Lung (tissue), 11 donors: ENCODE measurements at regions not wholly inside any gene's neighbourhood (a gene's known extent, or its start where the extent isn't known, plus 50 kb on each side); places are given as distances from the start of the nearest gene placed in this dataset.

Experiments
- ATAC-seq: fragments of 200-7000 bp; cut with Tn5 transposase; one replicate; pipeline ENCODE4 v1.9.1; 2020; ENCODE audit warnings: moderate number of reproducible peaks; ENCODE audit not compliant: insufficient read depth, low FRiP score
- DNase-seq, 3 donors: peaks; one replicate each; pipeline ENCODE4 v3.0.0-alpha.2; 2013 to 2017
- H3K27ac ChIP-seq, 2 donors: one replicate each; pipeline ENCODE4 v1.5.1; 2013; ENCODE audit warnings: mild to moderate bottlenecking in 2 of 2, moderate library complexity in 2 of 2, control low read depth in 1 of 2, inconsistent platforms in 1 of 2, low read depth in 1 of 2, low read length in 1 of 2
- H3K27me3 ChIP-seq, 3 donors: one replicate each; pipeline ENCODE4 v1.5.1; 2013; ENCODE audit warnings: low read length in 2 of 3; ENCODE audit not compliant: control insufficient read depth in 3 of 3, insufficient read depth in 3 of 3
- H3K36me3 ChIP-seq, 4 donors: one replicate each; pipeline ENCODE4 v1.5.1; 2013; ENCODE audit warnings: low read length in 4 of 4, mild to moderate bottlenecking in 1 of 4, moderate library complexity in 1 of 4; ENCODE audit not compliant: control insufficient read depth in 4 of 4, insufficient read depth in 4 of 4
- H3K4me1 ChIP-seq, 5 donors: one replicate each; pipeline ENCODE4 v1.5.1; 2013; ENCODE audit warnings: low read length in 5 of 5, mild to moderate bottlenecking in 2 of 5, moderate library complexity in 1 of 5; ENCODE audit not compliant: control insufficient read depth in 5 of 5, insufficient read depth in 5 of 5
- H3K4me3 ChIP-seq: one replicate; pipeline ENCODE4 v1.5.1; 2013; ENCODE audit warnings: mild to moderate bottlenecking, control low read depth, moderate library complexity
- H3K9ac ChIP-seq, 2 donors: one replicate each; pipeline ENCODE4 v1.5.1; 2013; ENCODE audit warnings: low read length in 2 of 2, control low read depth in 1 of 2; ENCODE audit not compliant: insufficient read depth in 1 of 2
- H3K9me3 ChIP-seq, 4 donors: one replicate each; pipeline ENCODE4 v1.5.1; 2013; ENCODE audit warnings: low read length in 3 of 4, mild to moderate bottlenecking in 1 of 4, moderate library complexity in 1 of 4; ENCODE audit not compliant: control insufficient read depth in 4 of 4, insufficient read depth in 3 of 4
- WGBS, 2 donors: extraction: QIAGEN DNeasy Blood & Tissue Kit; methylation state at CpG; one replicate each; pipeline ENCODE4 v1.1.7; 2013; 5-methylcytosine and 5-hydroxymethylcytosine counted together
- TF ChIP-seq, protein P1 (sequence below): IDR thresholded peaks from 2 replicates; pipeline ENCODE4 v1.5.1; 2012; ENCODE audit warnings: mild to moderate bottlenecking; ENCODE audit errors: control extremely low read depth, extremely low read depth
- donor health status: control.
- donor health status: control.
- donor health status: Bipolar disorder and iron deficiency.
- donor health status: healthy.
- donor health status: DM: yes; HTN: yes; CAD: no.

DNA sequence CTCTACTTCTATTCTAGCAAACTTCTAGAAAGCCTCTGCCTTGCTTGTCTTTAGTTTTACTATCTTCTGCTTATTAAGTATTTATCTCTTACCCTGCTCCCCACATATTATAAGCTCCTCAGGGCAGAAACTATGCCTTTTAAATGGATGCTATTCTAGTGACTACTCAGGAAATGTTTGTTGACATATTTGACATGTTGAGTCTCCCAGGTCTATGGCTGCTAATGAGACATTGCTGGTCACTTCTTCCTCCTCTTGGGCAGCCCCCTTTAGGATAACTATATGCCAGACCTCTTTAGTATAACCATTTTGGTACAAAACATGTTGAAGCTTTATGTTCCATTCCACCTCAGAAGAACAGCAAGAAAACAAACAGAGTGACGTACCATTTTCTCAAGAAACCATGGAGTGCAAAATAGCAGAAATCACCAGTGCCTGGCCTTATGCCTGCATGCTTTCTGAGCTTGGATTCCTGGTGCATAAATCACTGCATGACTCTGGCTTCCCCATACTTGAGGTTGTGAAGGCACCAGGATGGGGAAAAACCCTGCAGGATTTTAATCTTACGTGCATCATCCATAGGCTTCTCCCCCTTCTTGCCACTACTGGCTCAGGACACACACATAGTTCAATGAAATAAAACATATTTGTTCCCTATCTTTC lies 202.6 kb downstream of the TMX1 start:
- no peak overlapping the region for H3K27ac ChIP-seq

DNA sequence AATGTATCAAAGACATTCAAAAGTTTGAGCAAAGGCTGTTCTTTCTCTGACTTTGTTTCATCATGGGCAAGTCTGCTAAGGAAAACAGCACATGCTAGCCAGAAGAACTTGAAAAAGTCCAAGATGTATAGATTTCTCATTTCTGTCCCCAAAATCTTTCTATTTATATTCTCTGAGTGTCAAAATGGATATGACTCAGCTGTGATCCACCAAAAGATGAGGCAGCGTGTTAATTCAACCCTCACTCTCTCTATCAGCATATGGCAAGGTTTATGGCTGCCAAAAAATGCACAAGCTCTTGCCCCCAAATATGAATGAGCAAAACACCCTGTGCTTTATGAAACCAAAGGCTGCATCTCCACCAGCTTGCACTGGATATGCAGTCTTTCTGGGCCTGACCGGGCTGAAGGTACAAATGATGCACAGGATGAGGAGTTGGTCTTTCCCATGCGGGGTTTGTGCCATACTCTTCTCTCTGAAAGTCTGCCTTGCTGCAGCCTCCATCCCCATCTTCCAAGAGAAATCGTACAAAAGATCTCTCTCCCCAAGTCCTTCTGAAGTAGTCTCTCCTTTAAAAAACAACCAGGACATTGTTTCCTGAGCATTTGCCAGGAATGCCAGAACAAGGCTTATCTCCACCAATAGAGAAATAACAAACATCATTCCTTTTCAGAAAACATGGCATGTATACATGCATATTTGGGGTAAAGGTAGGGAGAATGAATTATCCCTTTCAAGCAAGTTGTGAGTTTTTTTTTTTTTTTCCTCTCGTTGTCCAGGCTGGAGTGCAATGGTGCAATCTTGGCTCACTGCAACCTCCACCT lies 203.4 kb downstream of the TMX1 start:
- Histone ChIP-seq H3K4me1 (peaks cover 0 to 38% (median 2%) of the 10 kb centered on the region in 5 donors), H3K36me3 (no peaks in the 10 kb centered on the region), H3K27ac (no peak overlapping the region), H3K4me3 (no peak overlapping the region), H3K27me3 (no peaks in the 10 kb centered on the region), H3K9me3 (no peaks in the 10 kb centered on the region), H3K9ac (no peak overlapping the region)
- peak; percentile 41 to 90 (median 90) for DNase-seq
- 73 to 85% methylated on average over 5 of the region's 5 CpGs for WGBS, 2 donors
- TF ChIP-seq, protein P1, sequence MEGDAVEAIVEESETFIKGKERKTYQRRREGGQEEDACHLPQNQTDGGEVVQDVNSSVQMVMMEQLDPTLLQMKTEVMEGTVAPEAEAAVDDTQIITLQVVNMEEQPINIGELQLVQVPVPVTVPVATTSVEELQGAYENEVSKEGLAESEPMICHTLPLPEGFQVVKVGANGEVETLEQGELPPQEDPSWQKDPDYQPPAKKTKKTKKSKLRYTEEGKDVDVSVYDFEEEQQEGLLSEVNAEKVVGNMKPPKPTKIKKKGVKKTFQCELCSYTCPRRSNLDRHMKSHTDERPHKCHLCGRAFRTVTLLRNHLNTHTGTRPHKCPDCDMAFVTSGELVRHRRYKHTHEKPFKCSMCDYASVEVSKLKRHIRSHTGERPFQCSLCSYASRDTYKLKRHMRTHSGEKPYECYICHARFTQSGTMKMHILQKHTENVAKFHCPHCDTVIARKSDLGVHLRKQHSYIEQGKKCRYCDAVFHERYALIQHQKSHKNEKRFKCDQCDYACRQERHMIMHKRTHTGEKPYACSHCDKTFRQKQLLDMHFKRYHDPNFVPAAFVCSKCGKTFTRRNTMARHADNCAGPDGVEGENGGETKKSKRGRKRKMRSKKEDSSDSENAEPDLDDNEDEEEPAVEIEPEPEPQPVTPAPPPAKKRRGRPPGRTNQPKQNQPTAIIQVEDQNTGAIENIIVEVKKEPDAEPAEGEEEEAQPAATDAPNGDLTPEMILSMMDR: no peak
- ATAC-seq: no peak

More for the DNA sequence above, 202.6 kb downstream of the TMX1 start:
- ATAC-seq: peak; percentile 70
- TF ChIP-seq, protein P1: no peak
- WGBS, 2 donors: 41 to 82% methylated on average over 2 of the region's 2 CpGs
- Histone ChIP-seq H3K36me3 (no peaks in the 10 kb centered on the region), H3K9ac (no peak overlapping the region), H3K9me3 (no peaks in the 10 kb centered on the region), H3K27me3 (no peaks in the 10 kb centered on the region), H3K4me1 (peaks cover 0 to 36% (median 0%) of the 10 kb centered on the region in 5 donors), H3K4me3 (no peak overlapping the region)
- DNase-seq: peak in 1 of 3 donors; percentile 59

DNA sequence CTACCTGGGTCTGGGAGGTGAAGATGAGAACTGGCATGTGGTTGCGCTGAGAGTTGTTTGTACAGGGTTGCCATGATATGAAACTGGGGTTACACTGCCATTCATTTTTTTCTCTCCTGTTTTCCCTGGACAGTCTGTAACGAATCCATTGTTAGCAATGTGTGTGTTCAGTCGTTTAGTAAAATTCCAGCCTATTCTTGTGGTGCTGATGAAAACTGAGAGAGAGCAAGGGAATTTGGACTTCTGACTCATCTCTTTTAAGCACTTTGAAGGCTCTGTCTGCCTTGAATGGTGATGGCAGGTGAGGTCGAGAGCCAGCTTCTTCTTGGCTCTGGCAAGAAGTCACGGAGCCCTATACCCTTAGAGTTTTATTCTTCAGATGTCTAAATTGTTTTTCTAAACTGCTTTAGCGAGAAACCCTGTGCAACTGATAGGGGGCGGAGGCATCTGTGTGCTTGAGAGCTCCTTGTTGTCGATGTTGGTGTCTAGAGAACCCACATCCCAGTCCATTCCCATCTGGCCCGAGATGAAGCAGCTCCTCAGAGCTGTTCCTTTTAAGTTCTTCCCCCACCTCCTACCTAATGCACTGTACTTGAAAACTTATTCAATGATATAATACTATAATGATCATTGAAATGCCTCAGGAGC lies 204.4 kb downstream of the TMX1 start:
- Histone ChIP-seq H3K27ac (no peak overlapping the region), H3K4me1 (peaks cover 0 to 43% (median 10%) of the 10 kb centered on the region in 5 donors), H3K9me3 (no peaks in the 10 kb centered on the region), H3K27me3 (no peaks in the 10 kb centered on the region), H3K4me3 (no peak overlapping the region), H3K36me3 (no peaks in the 10 kb centered on the region), H3K9ac (no peak overlapping the region)
- ATAC-seq (no peak), DNase-seq (no peak)
- WGBS, 2 donors: 89 to 90% methylated on average over 9 of the region's 9 CpGs
- TF ChIP-seq, protein P1: no peak
